ENCODE measurements at regions not wholly inside any gene's neighbourhood (a gene's known extent, or its start where the extent isn't known, plus 50 kb on each side); places are given as distances from the start of the nearest gene placed in this dataset.

GRCh38 chr7:86931439-86931838 lies 128.0 kb downstream of the ELAPOR2 start:
- H3K4me3 ChIP-seq (ENCODE audit: control extremely low read depth in 1 of 5, extremely low read depth in 1 of 5, insufficient read depth in 1 of 5, low read depth in 2 of 5, low read length in 4 of 5), result no peak overlapping the region
- ChIA-PET CTCF (interaction anchor here (1.5 to 3.7 kb wide), 3 partner anchors 9 to 305 kb away, joined by 3 to 11 read pairs (median 4); no protein-coding TSS in a partner anchor), POLR2A (no interaction called here)
- WGBS (ENCODE audit: insufficient coverage), result 80% methylated on average over 1 of the region's 2 CpGs
- no peak overlapping the region for H3K9ac ChIP-seq (ENCODE audit: low read length)
- Mint-ChIP-seq H3K27me3 (no peaks in the 10 kb centered on the region), H3K9me3 (ENCODE audit: insufficient read depth) (peaks cover 6% of the 10 kb centered on the region), H3K27ac (no peak overlapping the region), H3K4me1 (peaks cover 8% of the 10 kb centered on the region), H3K4me3 (no peak overlapping the region)
- DNase-seq, result no peak
- peaks cover 4 to 6% of the 10 kb centered on the region in 2 donors for H3K4me1 ChIP-seq (ENCODE audit: control insufficient read depth in 2 of 2, insufficient read depth in 2 of 2, low read length in 2 of 2)
- H3K27me3 ChIP-seq (replicated peaks in 1 of 4; ENCODE audit: control extremely low read depth in 1 of 4, control insufficient read depth in 3 of 4, insufficient read depth in 4 of 4, low read length in 3 of 4), result no peaks in the 10 kb centered on the region
- no peak overlapping the region for H3K27ac ChIP-seq (ENCODE audit: low read length in 2 of 2)
- H4K20me1 ChIP-seq (ENCODE audit: control insufficient read depth, insufficient read depth, low read length, poor library complexity, severe bottlenecking), result no peaks in the 10 kb centered on the region
- H3K4me2 ChIP-seq (replicated peaks; ENCODE audit: low read depth, low read length, poor library complexity, severe bottlenecking), result no peak overlapping the region
- no peaks in the 10 kb centered on the region for H3K36me3 ChIP-seq (replicated peaks in 1 of 2; ENCODE audit: control extremely low read depth in 1 of 2, control insufficient read depth in 1 of 2, extremely low read depth in 1 of 2, insufficient read depth in 2 of 2, low read length in 1 of 2)
- H2AFZ ChIP-seq (ENCODE audit: insufficient read depth, low read depth, low read length, poor library complexity, severe bottlenecking), result no peak overlapping the region
- no peak for TF ChIP-seq EZH2 (IDR thresholded peaks at IDR 0.05; ENCODE audit: borderline replicate concordance, insufficient read depth, low read depth, low read length, poor library complexity, severe bottlenecking)
- no peak for TF ChIP-seq CTCF (IDR thresholded peaks at IDR 0.05)
- intact Hi-C loops (cut with micrococcal nuclease), result no loop called here
- H3K79me2 ChIP-seq (ENCODE audit: control insufficient read depth, insufficient read depth, low read length), result no peaks in the 10 kb centered on the region
- ATAC-seq (ENCODE audit: low read depth), result no peak
- H3K9me3 ChIP-seq (ENCODE audit: control extremely low read depth in 1 of 3, control insufficient read depth in 2 of 3, insufficient read depth in 1 of 3, low read length in 2 of 3), result no peaks in the 10 kb centered on the region

- H3K27me3 Mint-ChIP-seq, result no peaks in the 10 kb centered on the region
- Histone ChIP-seq H3K79me2 (ENCODE audit: control insufficient read depth, insufficient read depth, low read length) (no peaks in the 10 kb centered on the region), H3K27ac (ENCODE audit: low read length in 2 of 2) (no peak overlapping the region), H3K4me1 (ENCODE audit: control insufficient read depth in 2 of 2, insufficient read depth in 2 of 2, low read length in 2 of 2) (peaks cover 4 to 6% of the 10 kb centered on the region in 2 donors), H3K9me3 (ENCODE audit: control extremely low read depth in 1 of 3, control insufficient read depth in 2 of 3, insufficient read depth in 1 of 3, low read length in 2 of 3) (no peaks in the 10 kb centered on the region), H3K4me3 (ENCODE audit: control extremely low read depth in 1 of 5, extremely low read depth in 1 of 5, insufficient read depth in 1 of 5, low read depth in 2 of 5, low read length in 4 of 5) (no peak overlapping the region), H3K4me2 (replicated peaks; ENCODE audit: low read depth, low read length, poor library complexity, severe bottlenecking) (no peak overlapping the region), H4K20me1 (ENCODE audit: control insufficient read depth, insufficient read depth, low read length, poor library complexity, severe bottlenecking) (no peaks in the 10 kb centered on the region), H3K9ac (ENCODE audit: low read length) (no peak overlapping the region), H2AFZ (ENCODE audit: insufficient read depth, low read depth, low read length, poor library complexity, severe bottlenecking) (no peak overlapping the region), H3K27me3 (replicated peaks in 1 of 4; ENCODE audit: control extremely low read depth in 1 of 4, control insufficient read depth in 3 of 4, insufficient read depth in 4 of 4, low read length in 3 of 4) (no peaks in the 10 kb centered on the region), H3K36me3 (replicated peaks in 1 of 2; ENCODE audit: control extremely low read depth in 1 of 2, control insufficient read depth in 1 of 2, extremely low read depth in 1 of 2, insufficient read depth in 2 of 2, low read length in 1 of 2) (no peaks in the 10 kb centered on the region)
- ATAC-seq (ENCODE audit: low read depth) (no peak), DNase-seq (no peak)
- POLR2A ChIA-PET, result no interaction called here
- H3K27ac Mint-ChIP-seq, result no peak overlapping the region
- TF ChIP-seq CTCF (IDR thresholded peaks at IDR 0.05) (no peak), EZH2 (IDR thresholded peaks at IDR 0.05; ENCODE audit: borderline replicate concordance, insufficient read depth, low read depth, low read length, poor library complexity, severe bottlenecking) (no peak)
- H3K4me1 Mint-ChIP-seq, result peaks cover 8% of the 10 kb centered on the region
- H3K9me3 Mint-ChIP-seq (ENCODE audit: insufficient read depth), result peaks cover 6% of the 10 kb centered on the region
- H3K4me3 Mint-ChIP-seq, result no peak overlapping the region
- intact Hi-C loops (cut with micrococcal nuclease), result no loop called here
- CTCF ChIA-PET, result interaction anchor here (0.8 to 3.7 kb wide), 3 partner anchors 10 to 306 kb away, joined by 3 to 11 read pairs (median 8); no protein-coding TSS in a partner anchor
- no CpG with 5 or more reads among the region's 5 CpGs for WGBS (ENCODE audit: insufficient coverage)
Observed at GRCh38 chr7:86930554-86931307, 128.7 kb downstream of the ELAPOR2 start.
